ENCODE measurements at regions not wholly inside any gene's neighbourhood (a gene's known extent, or its start where the extent isn't known, plus 50 kb on each side); places are given as distances from the start of the nearest gene placed in this dataset.
"Not testable (repeated sequence)": the region's sequence is repeated elsewhere in the genome, so short reads cannot be mapped to it uniquely, and the experiment has no call there.

- DNase-seq (ENCODE audit: low spot score) = no peak
These were observed 919.9 kb downstream of the SLITRK1 start for GRCh38 chr13:82962397-82962796.

GRCh38 chr13:82961757-82962156, 920.5 kb downstream of the SLITRK1 start:
- no peak for DNase-seq (ENCODE audit: low spot score)

- not testable (repeated sequence) for DNase-seq (ENCODE audit: low spot score)
These were observed 929.9 kb downstream of the SLITRK1 start for GRCh38 chr13:82952336-82952735.

- no peak for DNase-seq (ENCODE audit: low spot score)
These were observed 934.6 kb downstream of the SLITRK1 start for GRCh38 chr13:82947683-82948082.

- no peak for DNase-seq (ENCODE audit: low spot score)
These were observed 935.1 kb downstream of the SLITRK1 start for GRCh38 chr13:82947191-82947621.

GRCh38 chr13:82938644-82939043, 943.6 kb downstream of the SLITRK1 start:
- DNase-seq (ENCODE audit: low spot score) = no peak

GRCh38 chr13:82934000-82934399, 948.3 kb downstream of the SLITRK1 start:
- DNase-seq (ENCODE audit: low spot score) = no peak

- no peak for DNase-seq (ENCODE audit: low spot score)
These were observed 957.2 kb downstream of the SLITRK1 start for GRCh38 chr13:82925114-82925513.

- DNase-seq (ENCODE audit: low spot score) = no peak
These were observed 964.3 kb downstream of the SLITRK1 start for GRCh38 chr13:82917984-82918383.

- DNase-seq (ENCODE audit: low spot score) = no peak
These were observed 969.7 kb downstream of the SLITRK1 start for GRCh38 chr13:82912564-82912963.

GRCh38 chr13:82905071-82905470, 977.2 kb downstream of the SLITRK1 start:
- DNase-seq (ENCODE audit: low spot score) = no peak

GRCh38 chr13:82900453-82900852, 981.8 kb downstream of the SLITRK1 start:
- DNase-seq (ENCODE audit: low spot score) = no peak

- no peak for DNase-seq (ENCODE audit: low spot score)
These were observed 983.7 kb downstream of the SLITRK1 start for GRCh38 chr13:82898586-82898985.

GRCh38 chr13:82879921-82880320, 1002.4 kb downstream of the SLITRK1 start:
- no peak for DNase-seq (ENCODE audit: low spot score)

GRCh38 chr13:82878536-82878935, 1003.7 kb downstream of the SLITRK1 start:
- no peak for DNase-seq (ENCODE audit: low spot score)

- no peak for DNase-seq (ENCODE audit: low spot score)
These were observed 1015.0 kb downstream of the SLITRK1 start for GRCh38 chr13:82867284-82867683.

GRCh38 chr13:82850644-82851043, 1031.6 kb downstream of the SLITRK1 start:
- DNase-seq (ENCODE audit: low spot score) = no peak

GRCh38 chr13:82848766-82849165, 1033.5 kb downstream of the SLITRK1 start:
- no peak for DNase-seq (ENCODE audit: low spot score)

- DNase-seq (ENCODE audit: low spot score) = no peak
These were observed 1034.7 kb downstream of the SLITRK1 start for GRCh38 chr13:82847595-82847994.

- DNase-seq (ENCODE audit: low spot score) = no peak
These were observed 1048.4 kb downstream of the SLITRK1 start for GRCh38 chr13:82833923-82834322.

- no peak for DNase-seq (ENCODE audit: low spot score)
These were observed 1053.2 kb downstream of the SLITRK1 start for GRCh38 chr13:82829040-82829439.

GRCh38 chr13:82827724-82828123, 1054.5 kb downstream of the SLITRK1 start:
- no peak for DNase-seq (ENCODE audit: low spot score)

- DNase-seq (ENCODE audit: low spot score) = no peak
These were observed 1059.3 kb downstream of the SLITRK1 start for GRCh38 chr13:82822935-82823334.

GRCh38 chr13:82817133-82817532, 1065.1 kb downstream of the SLITRK1 start:
- no peak for DNase-seq (ENCODE audit: low spot score)

GRCh38 chr13:82815791-82816190, 1066.5 kb downstream of the SLITRK1 start:
- DNase-seq (ENCODE audit: low spot score) = no peak
